ENCODE measurements at regions not wholly inside any gene's neighbourhood (a gene's known extent, or its start where the extent isn't known, plus 50 kb on each side); places are given as distances from the start of the nearest gene placed in this dataset.

DNA sequence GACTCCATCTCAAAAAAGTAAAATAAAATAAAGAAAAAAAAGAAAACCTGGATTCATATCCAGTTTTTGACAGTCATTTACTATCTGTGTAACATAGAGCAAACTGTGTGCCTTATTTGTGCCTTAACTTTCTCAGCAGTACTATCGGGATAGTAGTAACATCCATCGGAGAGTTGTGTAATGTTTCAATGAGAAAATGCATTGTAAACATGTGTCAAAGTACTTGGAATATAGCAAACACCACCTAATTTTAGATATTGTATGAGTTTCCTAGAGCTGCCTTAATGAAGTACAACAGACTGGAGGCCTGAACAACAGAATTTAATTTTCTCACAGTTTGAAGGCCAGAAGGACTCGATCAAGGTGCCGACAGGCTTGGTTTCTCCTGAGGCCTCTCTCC is 81.3 kb upstream of the CDC42EP3 start:
- TF ChIP-seq POLR2AphosphoS5 (IDR thresholded peaks at IDR 0.05; ENCODE audit: low read depth, low read length) = no peak
- TF ChIP-seq POLR2A (IDR thresholded peaks at IDR 0.05; ENCODE audit: low read depth, low read length) = no peak
- TF ChIP-seq POU2F2 (IDR thresholded peaks at IDR 0.05; ENCODE audit: low read depth, low read length) = no peak
- TF ChIP-seq SPI1 (IDR thresholded peaks at IDR 0.05; ENCODE audit: low read depth, low read length) = no peak

All from GM12891 (cell line).